HEK293 (cell line): ENCODE measurements at regions not wholly inside any gene's neighbourhood (a gene's known extent, or its start where the extent isn't known, plus 50 kb on each side); places are given as distances from the start of the nearest gene placed in this dataset.

Experiments
- CTCF ChIP-seq: fragments of 450-650 bp; formaldehyde crosslinking; IDR thresholded peaks from 2 replicates; pipeline ENCODE4 v1.5.1; 2016; ENCODE audit warnings: missing biosample characterization, missing genetic modification characterization
- OSR2 ChIP-seq: fragments of 450-650 bp; formaldehyde crosslinking; IDR thresholded peaks from 2 replicates; pipeline ENCODE4 v1.5.1; 2016; ENCODE audit warnings: missing biosample characterization, missing genetic modification characterization
- ZFP41 ChIP-seq: fragments of 450-650 bp; formaldehyde crosslinking; IDR thresholded peaks from 2 replicates; pipeline ENCODE4 v1.5.1; 2016; ENCODE audit warnings: missing biosample characterization, missing genetic modification characterization, borderline replicate concordance
- ZNF274 ChIP-seq, 2 experiments: fragments of 200-500 bp in 1 of 2; fragments of 450-650 bp in 1 of 2; sonication (Bioruptor generic) in 1 of 2; formaldehyde crosslinking in 1 of 2; IDR thresholded peaks; 2 replicates each; pipeline versions ENCODE4 v1.5.1 to v1.6.1; 2014 to 2016; ENCODE audit warnings: borderline replicate concordance in 1 of 2, inconsistent platforms in 1 of 2, low read length in 1 of 2, missing biosample characterization in 1 of 2, missing genetic modification characterization in 1 of 2
- ZNF292 ChIP-seq: fragments of 450-650 bp; formaldehyde crosslinking; IDR thresholded peaks from 2 replicates; pipeline ENCODE4 v1.5.1; 2016; ENCODE audit warnings: low read depth, missing biosample characterization, missing genetic modification characterization, borderline replicate concordance
- ZNF561 ChIP-seq: fragments of 450-650 bp; IDR thresholded peaks from 2 replicates; pipeline ENCODE4 v1.5.1; 2018; ENCODE audit warnings: missing biosample characterization, missing genetic modification characterization, borderline replicate concordance
- ZNF626 ChIP-seq: fragments of 450-650 bp; sonication (Bioruptor Pico); formaldehyde crosslinking; IDR thresholded peaks from 2 replicates; pipeline ENCODE4 v1.5.1; 2018; ENCODE audit warnings: missing biosample characterization, missing genetic modification characterization, inconsistent platforms
- TF ChIP-seq, protein P1 (sequence below): fragments of 450-650 bp; formaldehyde crosslinking; IDR thresholded peaks from 2 replicates; pipeline ENCODE4 v1.5.1; 2016; ENCODE audit warnings: missing biosample characterization, missing genetic modification characterization
- TF ChIP-seq, protein P2 (sequence below): fragments of 450-650 bp; formaldehyde crosslinking; IDR thresholded peaks from 2 replicates; pipeline ENCODE4 v1.5.1; 2016; ENCODE audit warnings: missing biosample characterization, missing genetic modification characterization

- no peak for TF ChIP-seq ZFP41
- TF ChIP-seq CTCF (tag by site-specific recombination) = 0 out of 2 replicates have a peak, but pooled peaks have one; percentile 16
- no peak for TF ChIP-seq ZNF561 (tag by site-specific recombination)
- TF ChIP-seq, protein P1, sequence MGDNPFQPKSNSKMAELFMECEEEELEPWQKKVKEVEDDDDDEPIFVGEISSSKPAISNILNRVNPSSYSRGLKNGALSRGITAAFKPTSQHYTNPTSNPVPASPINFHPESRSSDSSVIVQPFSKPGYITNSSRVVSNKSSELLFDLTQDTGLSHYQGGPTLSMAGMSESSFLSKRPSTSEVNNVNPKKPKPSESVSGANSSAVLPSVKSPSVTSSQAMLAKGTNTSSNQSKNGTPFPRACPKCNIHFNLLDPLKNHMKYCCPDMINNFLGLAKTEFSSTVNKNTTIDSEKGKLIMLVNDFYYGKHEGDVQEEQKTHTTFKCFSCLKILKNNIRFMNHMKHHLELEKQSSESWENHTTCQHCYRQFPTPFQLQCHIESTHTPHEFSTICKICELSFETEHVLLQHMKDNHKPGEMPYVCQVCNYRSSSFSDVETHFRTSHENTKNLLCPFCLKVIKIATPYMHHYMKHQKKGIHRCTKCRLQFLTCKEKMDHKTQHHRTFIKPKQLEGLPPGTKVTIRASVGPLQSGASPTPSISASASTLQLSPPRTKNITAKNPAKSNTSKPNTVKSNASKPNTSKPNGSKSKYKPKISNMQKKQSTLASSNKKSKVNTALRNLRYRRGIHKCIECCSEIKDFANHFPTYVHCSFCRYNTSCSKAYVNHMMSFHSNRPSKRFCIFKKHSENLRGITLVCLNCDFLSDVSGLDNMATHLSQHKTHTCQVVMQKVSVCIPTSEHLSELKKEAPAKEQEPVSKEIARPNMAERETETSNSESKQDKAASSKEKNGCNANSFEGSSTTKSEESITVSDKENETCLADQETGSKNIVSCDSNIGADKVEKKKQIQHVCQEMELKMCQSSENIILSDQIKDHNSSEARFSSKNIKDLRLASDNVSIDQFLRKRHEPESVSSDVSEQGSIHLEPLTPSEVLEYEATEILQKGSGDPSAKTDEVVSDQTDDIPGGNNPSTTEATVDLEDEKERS (tag by site-specific recombination) = no peak
- TF ChIP-seq ZNF626 = no peak
- TF ChIP-seq, protein P2, sequence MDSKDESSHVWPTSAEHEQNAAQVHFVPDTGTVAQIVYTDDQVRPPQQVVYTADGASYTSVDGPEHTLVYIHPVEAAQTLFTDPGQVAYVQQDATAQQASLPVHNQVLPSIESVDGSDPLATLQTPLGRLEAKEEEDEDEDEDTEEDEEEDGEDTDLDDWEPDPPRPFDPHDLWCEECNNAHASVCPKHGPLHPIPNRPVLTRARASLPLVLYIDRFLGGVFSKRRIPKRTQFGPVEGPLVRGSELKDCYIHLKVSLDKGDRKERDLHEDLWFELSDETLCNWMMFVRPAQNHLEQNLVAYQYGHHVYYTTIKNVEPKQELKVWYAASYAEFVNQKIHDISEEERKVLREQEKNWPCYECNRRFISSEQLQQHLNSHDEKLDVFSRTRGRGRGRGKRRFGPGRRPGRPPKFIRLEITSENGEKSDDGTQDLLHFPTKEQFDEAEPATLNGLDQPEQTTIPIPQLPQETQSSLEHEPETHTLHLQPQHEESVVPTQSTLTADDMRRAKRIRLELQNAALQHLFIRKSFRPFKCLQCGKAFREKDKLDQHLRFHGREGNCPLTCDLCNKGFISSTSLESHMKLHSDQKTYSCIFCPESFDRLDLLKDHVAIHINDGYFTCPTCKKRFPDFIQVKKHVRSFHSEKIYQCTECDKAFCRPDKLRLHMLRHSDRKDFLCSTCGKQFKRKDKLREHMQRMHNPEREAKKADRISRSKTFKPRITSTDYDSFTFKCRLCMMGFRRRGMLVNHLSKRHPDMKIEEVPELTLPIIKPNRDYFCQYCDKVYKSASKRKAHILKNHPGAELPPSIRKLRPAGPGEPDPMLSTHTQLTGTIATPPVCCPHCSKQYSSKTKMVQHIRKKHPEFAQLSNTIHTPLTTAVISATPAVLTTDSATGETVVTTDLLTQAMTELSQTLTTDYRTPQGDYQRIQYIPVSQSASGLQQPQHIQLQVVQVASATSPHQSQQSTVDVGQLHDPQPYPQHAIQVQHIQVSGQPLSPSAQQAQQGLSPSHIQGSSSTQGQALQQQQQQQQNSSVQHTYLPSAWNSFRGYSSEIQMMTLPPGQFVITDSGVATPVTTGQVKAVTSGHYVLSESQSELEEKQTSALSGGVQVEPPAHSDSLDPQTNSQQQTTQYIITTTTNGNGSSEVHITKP (tag by site-specific recombination) = no peak
- TF ChIP-seq ZNF292 (tag by site-specific recombination) = no peak
- TF ChIP-seq OSR2 (tag by site-specific recombination) = no peak
- no peak for TF ChIP-seq ZNF274 (IDR thresholded peaks at IDR 0.05; ENCODE audit: low read length)
- TF ChIP-seq ZNF274 (tag by site-specific recombination; IDR thresholded peaks at IDR 0.05; ENCODE audit: borderline replicate concordance) = no peak
These were observed 167.4 kb upstream of the OLIG3 start for GRCh38 chr6:137661601-137662000.
